Bronchial epithelial cell (primary cell): ENCODE measurements at regions not wholly inside any gene's neighbourhood (a gene's known extent, or its start where the extent isn't known, plus 50 kb on each side); places are given as distances from the start of the nearest gene placed in this dataset.

ENCODE experiments used
- DNase-seq: peaks from one replicate; pipeline ENCODE4 v3.0.0-alpha.2; 2010; ENCODE audit warnings: low read depth
- FAIRE-seq: peaks from 2 replicates; lab custom pipeline; 2011; peaks lifted over from hg19 to GRCh38; lab: Jason Lieb, UNC
- H3K27me3 ChIP-seq: 2 replicates; pipeline ENCODE4 v1.5.1; 2011; ENCODE audit warnings: low read length; ENCODE audit not compliant: control insufficient read depth, insufficient read depth
- H3K36me3 ChIP-seq: 2 replicates; pipeline ENCODE4 v1.5.1; 2011; ENCODE audit warnings: low read length; ENCODE audit not compliant: control insufficient read depth, insufficient read depth
- H3K4me3 ChIP-seq: 2 replicates; pipeline ENCODE4 v1.5.1; 2011; ENCODE audit warnings: mild to moderate bottlenecking, low read depth, low read length, control low read depth
- CTCF ChIP-seq: IDR thresholded peaks from 2 replicates; pipeline ENCODE4 v1.5.1; 2011; ENCODE audit warnings: mild to moderate bottlenecking, moderate library complexity, low read length, control low read depth, inconsistent platforms; ENCODE audit not compliant: insufficient read depth, severe bottlenecking

GRCh38 chr2:61590214-61590613 lies 52.1 kb upstream of the XPO1 start:
- H3K4me3 ChIP-seq = no peak overlapping the region
- TF ChIP-seq CTCF = no peak
- FAIRE-seq (no peak), DNase-seq (no peak)
- H3K27me3 ChIP-seq = no peaks in the 10 kb centered on the region
- no peaks in the 10 kb centered on the region for H3K36me3 ChIP-seq

- H3K27me3 ChIP-seq = no peaks in the 10 kb centered on the region
- H3K36me3 ChIP-seq = no peaks in the 10 kb centered on the region
- FAIRE-seq = no peak
- DNase-seq = no peak
- H3K4me3 ChIP-seq = no peak overlapping the region
- TF ChIP-seq CTCF = no peak
Measured at GRCh38 chr2:61588566-61588965, 50.4 kb upstream of the XPO1 start.
